GM19468 (cell line): ENCODE measurements at regions not wholly inside any gene's neighbourhood (a gene's known extent, or its start where the extent isn't known, plus 50 kb on each side); places are given as distances from the start of the nearest gene placed in this dataset.
"Not testable (repeated sequence)": the region's sequence is repeated elsewhere in the genome, so short reads cannot be mapped to it uniquely, and the experiment has no call there.

Experiments used
- ATAC-seq: cut with Tn5 transposase; IDR thresholded peaks from one replicate; pipeline ENCODE4 v1.9.1; 2021; ENCODE audit warnings: mild to moderate bottlenecking, moderate library complexity, moderate number of reproducible peaks; ENCODE audit not compliant: unreplicated experiment; ENCODE audit errors: extremely low read depth

GRCh38 chr1:58211869-58212268 is 334.7 kb downstream of the OMA1 start:
- ATAC-seq, result no peak

GRCh38 chr1:58209575-58209974 is 337.0 kb downstream of the OMA1 start:
- no peak for ATAC-seq

GRCh38 chr1:58206749-58207148 is 339.8 kb downstream of the OMA1 start:
- no peak for ATAC-seq

GRCh38 chr1:58204284-58204683 is 342.2 kb downstream of the OMA1 start:
- ATAC-seq, result no peak

GRCh38 chr1:58201492-58202106 is 344.9 kb downstream of the OMA1 start:
- ATAC-seq, result no peak

- ATAC-seq, result no peak
Observed at GRCh38 chr1:58200437-58200836, 346.1 kb downstream of the OMA1 start.

GRCh38 chr1:58197811-58198210 is 348.7 kb downstream of the OMA1 start:
- no peak for ATAC-seq

GRCh38 chr1:58190267-58190988 is 356.1 kb downstream of the OMA1 start:
- ATAC-seq, result no peak

- ATAC-seq, result no peak
Observed at GRCh38 chr1:58189453-58189852, 357.1 kb downstream of the OMA1 start.

GRCh38 chr1:58183286-58183685 is 363.2 kb downstream of the OMA1 start:
- ATAC-seq, result no peak

GRCh38 chr1:58180537-58180936 is 366.0 kb downstream of the OMA1 start:
- ATAC-seq, result no peak

- ATAC-seq, result not testable (repeated sequence)
Observed at GRCh38 chr1:58169160-58169559, 377.4 kb downstream of the OMA1 start.

- ATAC-seq, result not testable (repeated sequence)
Observed at GRCh38 chr1:58167131-58167530, 379.4 kb downstream of the OMA1 start.

GRCh38 chr1:58166417-58166816 is 380.1 kb downstream of the OMA1 start:
- ATAC-seq, result no peak

- ATAC-seq, result no peak
Observed at GRCh38 chr1:58165073-58165472, 381.5 kb downstream of the OMA1 start.

GRCh38 chr1:58162952-58163550 is 383.5 kb downstream of the OMA1 start:
- ATAC-seq, result no peak

- no peak for ATAC-seq
Observed at GRCh38 chr1:58159434-58159830, 387.1 kb downstream of the OMA1 start.

GRCh38 chr1:58158506-58159433 is 387.8 kb downstream of the OMA1 start:
- no peak for ATAC-seq

GRCh38 chr1:58158016-58158415 is 388.5 kb downstream of the OMA1 start:
- ATAC-seq, result no peak

- ATAC-seq, result no peak
Observed at GRCh38 chr1:58157256-58157655, 389.3 kb downstream of the OMA1 start.

- no peak for ATAC-seq
Observed at GRCh38 chr1:58156831-58157230, 389.7 kb downstream of the OMA1 start.
